GM12864 (cell line): ENCODE measurements at regions not wholly inside any gene's neighbourhood (a gene's known extent, or its start where the extent isn't known, plus 50 kb on each side); places are given as distances from the start of the nearest gene placed in this dataset.

Experiments
- DNase-seq: peaks from one replicate; pipeline ENCODE4 v3.0.0-alpha.2; 2011; ENCODE audit warnings: low read depth
- H3K4me3 ChIP-seq: 2 replicates; pipeline ENCODE4 v1.5.1; 2011; ENCODE audit warnings: mild to moderate bottlenecking, low read depth, low read length, control low read depth
- TF ChIP-seq, protein P1 (sequence below): IDR thresholded peaks from 2 replicates; pipeline ENCODE4 v1.5.1; 2011; ENCODE audit warnings: low read depth, mild to moderate bottlenecking, moderate library complexity, low read length, control low read depth, inconsistent platforms; ENCODE audit errors: missing control alignments

DNA sequence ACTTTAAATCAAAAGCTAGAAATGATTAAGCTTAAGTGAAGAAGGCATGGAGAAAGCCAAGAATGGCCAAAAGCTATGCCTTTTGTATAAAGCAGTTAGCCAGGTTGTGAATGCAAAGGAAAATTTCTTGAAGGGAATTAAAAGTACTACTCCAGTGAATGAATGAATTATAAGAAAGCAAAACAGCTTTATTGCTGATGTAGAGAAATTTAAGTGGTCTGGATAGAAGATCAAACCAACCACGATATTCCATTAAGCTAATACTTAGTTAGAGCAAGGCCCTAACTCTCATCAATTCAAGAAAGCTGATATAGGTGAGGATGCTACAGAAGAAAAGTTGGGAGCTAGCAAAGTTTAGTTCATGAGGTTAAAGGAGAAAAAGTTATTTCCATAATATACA, 988.5 kb upstream of the ADGRB3 start:
- TF ChIP-seq, protein P1, sequence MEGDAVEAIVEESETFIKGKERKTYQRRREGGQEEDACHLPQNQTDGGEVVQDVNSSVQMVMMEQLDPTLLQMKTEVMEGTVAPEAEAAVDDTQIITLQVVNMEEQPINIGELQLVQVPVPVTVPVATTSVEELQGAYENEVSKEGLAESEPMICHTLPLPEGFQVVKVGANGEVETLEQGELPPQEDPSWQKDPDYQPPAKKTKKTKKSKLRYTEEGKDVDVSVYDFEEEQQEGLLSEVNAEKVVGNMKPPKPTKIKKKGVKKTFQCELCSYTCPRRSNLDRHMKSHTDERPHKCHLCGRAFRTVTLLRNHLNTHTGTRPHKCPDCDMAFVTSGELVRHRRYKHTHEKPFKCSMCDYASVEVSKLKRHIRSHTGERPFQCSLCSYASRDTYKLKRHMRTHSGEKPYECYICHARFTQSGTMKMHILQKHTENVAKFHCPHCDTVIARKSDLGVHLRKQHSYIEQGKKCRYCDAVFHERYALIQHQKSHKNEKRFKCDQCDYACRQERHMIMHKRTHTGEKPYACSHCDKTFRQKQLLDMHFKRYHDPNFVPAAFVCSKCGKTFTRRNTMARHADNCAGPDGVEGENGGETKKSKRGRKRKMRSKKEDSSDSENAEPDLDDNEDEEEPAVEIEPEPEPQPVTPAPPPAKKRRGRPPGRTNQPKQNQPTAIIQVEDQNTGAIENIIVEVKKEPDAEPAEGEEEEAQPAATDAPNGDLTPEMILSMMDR = no peak
- no peak for DNase-seq

DNA sequence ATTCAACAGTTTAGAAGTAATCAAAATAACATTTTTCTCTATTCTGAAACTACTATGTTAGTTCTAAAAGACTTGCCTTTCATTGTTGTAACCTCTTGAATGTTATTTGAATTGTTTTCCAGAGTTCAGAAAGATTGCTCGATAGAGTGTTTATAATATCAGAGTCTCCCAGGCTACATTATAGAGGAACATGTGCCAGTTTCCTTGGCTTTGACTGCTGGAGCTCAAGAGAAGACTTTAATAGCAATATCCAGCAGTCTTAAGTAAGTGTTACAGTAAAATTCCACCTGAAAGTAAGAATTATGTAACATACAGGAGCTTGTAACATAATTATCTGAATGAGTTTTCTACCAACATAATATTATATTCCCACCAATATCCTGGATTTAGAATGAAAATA, 991.8 kb upstream of the ADGRB3 start:
- TF ChIP-seq, protein P1 = no peak
- H3K4me3 ChIP-seq = no peak overlapping the region
- DNase-seq = no peak

More for the DNA sequence above, 988.5 kb upstream of the ADGRB3 start:
- no peak overlapping the region for H3K4me3 ChIP-seq

DNA sequence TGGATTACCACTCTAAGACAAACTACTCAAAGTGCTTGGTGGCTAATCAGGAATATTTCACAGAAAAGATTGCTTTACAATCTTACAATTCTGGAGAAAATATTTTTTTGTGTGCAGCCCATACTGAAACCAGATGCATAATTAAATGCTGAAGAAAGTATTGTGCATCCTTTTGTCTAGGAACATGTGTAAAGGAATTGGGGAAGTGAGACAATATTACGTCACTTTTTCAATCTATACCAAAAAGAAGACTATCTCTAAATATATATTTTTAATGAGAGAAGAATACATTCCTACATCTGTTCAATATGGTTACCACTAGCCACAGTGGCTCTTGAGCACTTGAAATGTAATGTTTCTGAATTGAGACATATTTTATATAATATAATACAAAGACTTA, 992.5 kb upstream of the ADGRB3 start:
- H3K4me3 ChIP-seq = no peak overlapping the region
- DNase-seq = no peak
- TF ChIP-seq, protein P1 = no peak

DNA sequence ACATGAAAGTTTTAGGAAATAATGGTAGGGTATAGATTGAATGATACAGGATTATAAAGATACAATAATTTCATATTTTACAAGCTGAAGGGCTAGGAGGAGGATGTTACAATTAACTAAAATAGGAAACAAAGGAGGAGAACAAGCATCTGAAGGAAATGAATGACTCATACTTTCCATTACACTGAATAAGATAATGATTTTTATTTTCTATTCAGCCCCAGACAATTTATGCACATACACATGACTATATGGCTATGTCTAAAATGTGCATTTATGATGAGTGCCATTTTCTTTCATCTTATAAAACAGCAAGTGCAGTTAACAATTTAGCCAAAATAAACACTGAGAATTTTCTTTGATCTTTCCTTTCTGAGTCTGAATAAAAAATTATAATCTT, 994.6 kb upstream of the ADGRB3 start:
- no peak overlapping the region for H3K4me3 ChIP-seq
- DNase-seq = no peak
- TF ChIP-seq, protein P1 = no peak

DNA sequence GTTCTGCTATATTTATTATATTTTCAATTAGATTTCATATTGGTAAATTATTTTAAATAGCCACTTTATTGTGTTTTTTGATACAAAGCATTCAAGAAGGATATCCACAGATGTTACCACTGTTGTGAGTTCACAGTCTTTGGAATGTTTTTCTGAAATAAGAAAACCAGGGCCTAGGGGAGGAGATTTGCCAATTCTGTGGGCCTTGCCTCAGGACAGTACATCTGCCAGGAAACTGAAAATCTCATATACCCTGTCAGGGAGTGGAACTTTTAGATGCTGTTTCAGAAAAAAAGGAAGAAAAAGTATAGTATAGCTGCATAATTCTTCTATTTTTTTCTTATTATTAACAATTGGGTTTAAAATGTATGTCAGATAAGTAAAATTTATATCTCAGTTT, 995.9 kb upstream of the ADGRB3 start:
- DNase-seq = no peak
- TF ChIP-seq, protein P1 = no peak

DNA sequence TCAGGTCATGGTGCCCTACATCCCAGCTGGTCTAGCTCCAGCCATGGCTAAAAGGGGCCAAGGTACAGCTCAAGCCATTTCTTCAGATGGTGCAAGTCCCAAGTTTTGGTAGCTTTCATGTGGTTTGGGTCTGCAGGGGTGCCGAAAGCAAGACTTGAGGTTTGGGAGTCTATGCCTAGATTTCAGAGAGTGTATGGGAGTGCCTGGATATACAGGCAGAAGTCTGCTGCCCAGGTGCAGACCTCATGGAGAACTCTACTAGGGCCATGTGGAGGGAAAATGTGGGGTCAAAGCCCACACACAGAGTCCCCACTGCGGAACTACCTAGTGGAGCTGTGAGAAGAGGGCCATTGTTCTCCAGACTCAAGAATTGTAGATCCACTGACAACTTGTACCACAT, 1000.9 kb upstream of the ADGRB3 start:
- TF ChIP-seq, protein P1 = no peak
- no peak overlapping the region for H3K4me3 ChIP-seq
- no peak for DNase-seq

More for the DNA sequence above, 995.9 kb upstream of the ADGRB3 start:
- H3K4me3 ChIP-seq = no peak overlapping the region

DNA sequence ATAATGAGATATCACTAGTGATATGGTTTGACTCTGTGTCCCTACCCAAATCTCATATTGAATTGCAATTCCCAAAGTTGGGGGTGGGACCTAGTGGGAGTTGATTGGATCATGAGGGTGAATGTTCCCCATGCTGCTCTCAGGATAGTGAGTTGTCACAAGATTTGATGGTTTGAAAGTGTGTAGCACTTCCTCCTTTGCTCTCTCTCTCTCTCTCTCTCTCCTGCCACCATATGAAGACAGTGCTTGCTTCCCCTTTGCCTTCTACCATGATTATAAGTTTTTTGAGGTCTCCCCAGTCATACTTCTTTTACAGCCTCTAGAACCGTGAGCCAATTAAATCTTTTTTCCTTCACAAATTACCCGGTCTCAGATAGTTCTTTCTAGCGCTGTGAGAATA, 1002.0 kb upstream of the ADGRB3 start:
- DNase-seq = no peak
- TF ChIP-seq, protein P1 = no peak
- H3K4me3 ChIP-seq = no peak overlapping the region
